ENCODE measurements at regions not wholly inside any gene's neighbourhood (a gene's known extent, or its start where the extent isn't known, plus 50 kb on each side); places are given as distances from the start of the nearest gene placed in this dataset.

GRCh38 chr14:55734731-55735130 lies 154.7 kb downstream of the KTN1 start:
- Histone ChIP-seq H3K36me3 (ENCODE audit: low read length) (no peaks in the 10 kb centered on the region), H2AFZ (ENCODE audit: low read depth, low read length, severe bottlenecking) (no peak overlapping the region), H3K4me3 (ENCODE audit: insufficient read depth, low read length, poor library complexity, severe bottlenecking) (no peak overlapping the region), H3K27ac (ENCODE audit: low read depth, low read length) (no peak overlapping the region), H3F3A (ENCODE audit: insufficient read depth) (no peaks in the 10 kb centered on the region), H4K20me1 (ENCODE audit: low read depth, low read length) (no peaks in the 10 kb centered on the region), H3K9me2 (replicated peaks; ENCODE audit: insufficient read depth, low read length) (no peaks in the 10 kb centered on the region), H3K4me2 (ENCODE audit: low read depth, low read length, poor library complexity, severe bottlenecking) (no peak overlapping the region), H3K27me3 (ENCODE audit: low read length) (no peaks in the 10 kb centered on the region), H3K79me2 (ENCODE audit: insufficient read depth, low read length) (no peaks in the 10 kb centered on the region), H3K9ac (ENCODE audit: low read length) (no peak overlapping the region), H3K9me3 (ENCODE audit: insufficient read depth, low read length) (no peaks in the 10 kb centered on the region)
- no peak for TF ChIP-seq CTCF (IDR thresholded peaks at IDR 0.05; ENCODE audit: insufficient read depth, low read length, poor library complexity, severe bottlenecking)
- TF ChIP-seq EZH2phosphoT487 (conservative IDR thresholded peaks at IDR 0.05; ENCODE audit: low read length): no peak

GRCh38 chr14:55739967-55740648 lies 160.1 kb downstream of the KTN1 start:
- Histone ChIP-seq H3K9ac (ENCODE audit: low read length) (no peak overlapping the region), H3K79me2 (ENCODE audit: insufficient read depth, low read length) (no peaks in the 10 kb centered on the region), H3K36me3 (ENCODE audit: low read length) (no peaks in the 10 kb centered on the region), H3K4me2 (ENCODE audit: low read depth, low read length, poor library complexity, severe bottlenecking) (no peak overlapping the region), H3K4me3 (ENCODE audit: insufficient read depth, low read length, poor library complexity, severe bottlenecking) (no peak overlapping the region), H3K27me3 (ENCODE audit: low read length) (no peaks in the 10 kb centered on the region), H3F3A (ENCODE audit: insufficient read depth) (no peaks in the 10 kb centered on the region), H3K9me3 (ENCODE audit: insufficient read depth, low read length) (no peaks in the 10 kb centered on the region), H3K27ac (ENCODE audit: low read depth, low read length) (no peak overlapping the region), H3K9me2 (replicated peaks; ENCODE audit: insufficient read depth, low read length) (no peaks in the 10 kb centered on the region), H4K20me1 (ENCODE audit: low read depth, low read length) (no peaks in the 10 kb centered on the region), H2AFZ (ENCODE audit: low read depth, low read length, severe bottlenecking) (no peak overlapping the region)
- TF ChIP-seq EZH2phosphoT487 (conservative IDR thresholded peaks at IDR 0.05; ENCODE audit: low read length): no peak
- no peak for TF ChIP-seq CTCF (IDR thresholded peaks at IDR 0.05; ENCODE audit: insufficient read depth, low read length, poor library complexity, severe bottlenecking)

GRCh38 chr14:55740649-55740989 lies 160.6 kb downstream of the KTN1 start:
- H2AFZ ChIP-seq (ENCODE audit: low read depth, low read length, severe bottlenecking): no peak overlapping the region
- no peaks in the 10 kb centered on the region for H3K79me2 ChIP-seq (ENCODE audit: insufficient read depth, low read length)
- H3K36me3 ChIP-seq (ENCODE audit: low read length): no peaks in the 10 kb centered on the region
- no peak overlapping the region for H3K27ac ChIP-seq (ENCODE audit: low read depth, low read length)
- H3K9ac ChIP-seq (ENCODE audit: low read length): no peak overlapping the region
- H4K20me1 ChIP-seq (ENCODE audit: low read depth, low read length): no peaks in the 10 kb centered on the region
- H3K9me3 ChIP-seq (ENCODE audit: insufficient read depth, low read length): no peaks in the 10 kb centered on the region
- H3K27me3 ChIP-seq (ENCODE audit: low read length): no peaks in the 10 kb centered on the region
- no peak overlapping the region for H3K4me3 ChIP-seq (ENCODE audit: insufficient read depth, low read length, poor library complexity, severe bottlenecking)
- H3K9me2 ChIP-seq (replicated peaks; ENCODE audit: insufficient read depth, low read length): no peaks in the 10 kb centered on the region
- TF ChIP-seq CTCF (IDR thresholded peaks at IDR 0.05; ENCODE audit: insufficient read depth, low read length, poor library complexity, severe bottlenecking): no peak
- TF ChIP-seq EZH2phosphoT487 (conservative IDR thresholded peaks at IDR 0.05; ENCODE audit: low read length): no peak
- no peaks in the 10 kb centered on the region for H3F3A ChIP-seq (ENCODE audit: insufficient read depth)
- H3K4me2 ChIP-seq (ENCODE audit: low read depth, low read length, poor library complexity, severe bottlenecking): no peak overlapping the region
